ENCODE measurements at regions not wholly inside any gene's neighbourhood (a gene's known extent, or its start where the extent isn't known, plus 50 kb on each side); places are given as distances from the start of the nearest gene placed in this dataset.

- DNase-seq (ENCODE audit: low read depth, low spot score) = no peak
These were observed 934.3 kb downstream of the DIAPH3 start for GRCh38 chr13:59229401-59229800.

- DNase-seq (ENCODE audit: low read depth, low spot score) = no peak
These were observed 933.9 kb downstream of the DIAPH3 start for GRCh38 chr13:59229861-59230260.

- DNase-seq (ENCODE audit: low read depth, low spot score) = no peak
These were observed 933.1 kb downstream of the DIAPH3 start for GRCh38 chr13:59230484-59231264.

- DNase-seq (ENCODE audit: low read depth, low spot score) = no peak
These were observed 927.3 kb downstream of the DIAPH3 start for GRCh38 chr13:59236309-59236919.

GRCh38 chr13:59236944-59237343 is 926.8 kb downstream of the DIAPH3 start:
- no peak for DNase-seq (ENCODE audit: low read depth, low spot score)

- no peak for DNase-seq (ENCODE audit: low read depth, low spot score)
These were observed 916.6 kb downstream of the DIAPH3 start for GRCh38 chr13:59247171-59247570.

GRCh38 chr13:59250336-59251189 is 913.2 kb downstream of the DIAPH3 start:
- no peak for DNase-seq (ENCODE audit: low read depth, low spot score)

- no peak for DNase-seq (ENCODE audit: low read depth, low spot score)
These were observed 904.3 kb downstream of the DIAPH3 start for GRCh38 chr13:59259165-59260000.

GRCh38 chr13:59261928-59262488 is 901.7 kb downstream of the DIAPH3 start:
- DNase-seq (ENCODE audit: low read depth, low spot score) = no peak

- no peak for DNase-seq (ENCODE audit: low read depth, low spot score)
These were observed 900.2 kb downstream of the DIAPH3 start for GRCh38 chr13:59263531-59263930.

GRCh38 chr13:59266478-59267063 is 897.2 kb downstream of the DIAPH3 start:
- DNase-seq (ENCODE audit: low read depth, low spot score) = no peak

- DNase-seq (ENCODE audit: low read depth, low spot score) = no peak
These were observed 894.3 kb downstream of the DIAPH3 start for GRCh38 chr13:59269476-59269875.

GRCh38 chr13:59270327-59270726 is 893.4 kb downstream of the DIAPH3 start:
- no peak for DNase-seq (ENCODE audit: low read depth, low spot score)

- no peak for DNase-seq (ENCODE audit: low read depth, low spot score)
These were observed 888.6 kb downstream of the DIAPH3 start for GRCh38 chr13:59274958-59275727.

- no peak for DNase-seq (ENCODE audit: low read depth, low spot score)
These were observed 887.3 kb downstream of the DIAPH3 start for GRCh38 chr13:59276436-59276835.

- no peak for DNase-seq (ENCODE audit: low read depth, low spot score)
These were observed 886.6 kb downstream of the DIAPH3 start for GRCh38 chr13:59277106-59277505.

GRCh38 chr13:59279028-59279427 is 884.7 kb downstream of the DIAPH3 start:
- DNase-seq (ENCODE audit: low read depth, low spot score) = no peak

GRCh38 chr13:59279576-59279975 is 884.2 kb downstream of the DIAPH3 start:
- DNase-seq (ENCODE audit: low read depth, low spot score) = no peak

GRCh38 chr13:59280297-59280696 is 883.4 kb downstream of the DIAPH3 start:
- DNase-seq (ENCODE audit: low read depth, low spot score) = no peak

GRCh38 chr13:59281453-59281852 is 882.3 kb downstream of the DIAPH3 start:
- no peak for DNase-seq (ENCODE audit: low read depth, low spot score)
